Ovary (tissue), 7 donors: ENCODE measurements at regions not wholly inside any gene's neighbourhood (a gene's known extent, or its start where the extent isn't known, plus 50 kb on each side); places are given as distances from the start of the nearest gene placed in this dataset.

Experiments used
- DNase-seq, 5 donors: peaks; one replicate each; pipeline ENCODE4 v3.0.0-alpha.2; 2019 to 2020
- H3K27ac ChIP-seq, 2 donors: fragments of 200-600 bp; one replicate each; pipeline versions ENCODE4 v1.5.1 to v1.8.0; 2019 to 2022
- H3K27me3 ChIP-seq: fragments of 200-600 bp; one replicate; pipeline ENCODE4 v1.8.0; 2022
- H3K36me3 ChIP-seq: fragments of 200-600 bp; sonication (generic); one replicate; pipeline ENCODE4 v1.5.1; 2019
- H3K4me1 ChIP-seq: one replicate; pipeline ENCODE4 v1.8.1; 2013; ENCODE audit warnings: mild to moderate bottlenecking, moderate library complexity; ENCODE audit not compliant: insufficient read depth
- H3K4me3 ChIP-seq: fragments of 200-600 bp; sonication (generic); one replicate; pipeline ENCODE4 v1.5.1; 2017
- H3K9me3 ChIP-seq, 2 donors: fragments of 200-600 bp in 1 of 2; sonication (generic) in 1 of 2; one replicate each; pipeline versions ENCODE4 v1.5.1 to v1.8.1; 2013 to 2019; ENCODE audit warnings: mild to moderate bottlenecking in 1 of 2, moderate library complexity in 1 of 2
- CTCF ChIP-seq, 3 donors: fragments of 450-650 bp in 2 of 3; fragments of 200-600 bp in 1 of 3; IDR thresholded peaks; one replicate each; pipeline versions ENCODE4 v1.5.1 to v1.8.0; 2016 to 2022; ENCODE audit warnings: antibody characterized with exemption in 3 of 3, mild to moderate bottlenecking in 1 of 3
- EP300 ChIP-seq: sonication (generic); formaldehyde crosslinking; IDR thresholded peaks from one replicate; pipeline ENCODE4 v1.6.1; 2017; ENCODE audit warnings: antibody characterized with exemption
- POLR2A ChIP-seq: fragments of 450-650 bp; IDR thresholded peaks from one replicate; pipeline ENCODE4 v1.6.1; 2017; ENCODE audit warnings: antibody characterized with exemption, mild to moderate bottlenecking, moderate library complexity
- WGBS, 3 donors: extraction: QIAGEN DNeasy Blood & Tissue Kit in 1 of 3; methylation state at CpG; one replicate each; pipeline versions ENCODE4 v1.1.5 to v1.1.7; 2013 to 2017; 5-methylcytosine and 5-hydroxymethylcytosine counted together
- intact Hi-C, 4 donors: fragments of 100-400 bp; cut with DNase I; formaldehyde crosslinking; loops; one replicate each; pipeline versions ENCODE4 v1.11.0 to v1.15.1; 2022 to 2023
- donor health status: DM: no; HTN: no; CAD: no; lungs with moderate emphysema.
- donor health status: DM: no; HTN: no; CAD: no.
- donor health status: Bipolar disorder and iron deficiency.
- donor health status: DM: no; HTN: no; CAD: no.
- donor health status: DM: yes; HTN: yes; CAD: no.

GRCh38 chr2:190138032-190138431 lies 75.5 kb upstream of the MSTN start:
- Histone ChIP-seq H3K4me1 (no peaks in the 10 kb centered on the region), H3K27ac (no peak overlapping the region), H3K9me3 (no peaks in the 10 kb centered on the region), H3K4me3 (no peak overlapping the region), H3K36me3 (no peaks in the 10 kb centered on the region), H3K27me3 (no peaks in the 10 kb centered on the region)
- 93 to 98% (median 95%) methylated on average over 1 of the region's 1 CpG for WGBS, 3 donors
- DNase-seq = no peak
- intact Hi-C loops = no loop called here
- TF ChIP-seq POLR2A (no peak), CTCF (IDR thresholded peaks at IDR 0.05) (no peak), EP300 (no peak)

- Histone ChIP-seq H3K27me3 (no peaks in the 10 kb centered on the region), H3K4me3 (no peak overlapping the region), H3K4me1 (no peaks in the 10 kb centered on the region), H3K27ac (no peak overlapping the region), H3K9me3 (no peaks in the 10 kb centered on the region), H3K36me3 (no peaks in the 10 kb centered on the region)
- no peak for DNase-seq
- no peak for TF ChIP-seq EP300
- no peak for TF ChIP-seq CTCF (IDR thresholded peaks at IDR 0.05)
- no peak for TF ChIP-seq POLR2A
- intact Hi-C loops = no loop called here
- WGBS, 3 donors = 27 to 47% (median 33%) methylated on average over 2 of the region's 2 CpGs
Measured at GRCh38 chr2:190137561-190137960, 75.0 kb upstream of the MSTN start.

- intact Hi-C loops = no loop called here
- no peak overlapping the region for H3K27ac ChIP-seq
- H3K4me1 ChIP-seq = no peaks in the 10 kb centered on the region
- 95 to 98% (median 97%) methylated on average over 2 of the region's 2 CpGs for WGBS, 3 donors
- no peak for DNase-seq
- no peak for TF ChIP-seq EP300
- no peak for TF ChIP-seq CTCF (IDR thresholded peaks at IDR 0.05)
- no peak for TF ChIP-seq POLR2A
- no peaks in the 10 kb centered on the region for H3K9me3 ChIP-seq
- H3K36me3 ChIP-seq = no peaks in the 10 kb centered on the region
- H3K27me3 ChIP-seq = no peaks in the 10 kb centered on the region
- H3K4me3 ChIP-seq = no peak overlapping the region
Measured at GRCh38 chr2:190136825-190137224, 74.3 kb upstream of the MSTN start.

GRCh38 chr2:190136259-190136658 lies 73.7 kb upstream of the MSTN start:
- H3K27ac ChIP-seq = no peak overlapping the region
- no peak overlapping the region for H3K4me3 ChIP-seq
- H3K27me3 ChIP-seq = no peaks in the 10 kb centered on the region
- intact Hi-C loops = no loop called here
- no peaks in the 10 kb centered on the region for H3K36me3 ChIP-seq
- TF ChIP-seq EP300 = no peak
- no peak for TF ChIP-seq CTCF (IDR thresholded peaks at IDR 0.05)
- no peak for TF ChIP-seq POLR2A
- no peak for DNase-seq
- WGBS, 3 donors = 56 to 70% (median 61%) methylated on average over 1 of the region's 1 CpG
- no peaks in the 10 kb centered on the region for H3K4me1 ChIP-seq
- H3K9me3 ChIP-seq = no peaks in the 10 kb centered on the region
